A549 (cell line): ENCODE measurements at regions not wholly inside any gene's neighbourhood (a gene's known extent, or its start where the extent isn't known, plus 50 kb on each side); places are given as distances from the start of the nearest gene placed in this dataset.
"Not testable (repeated sequence)": the region's sequence is repeated elsewhere in the genome, so short reads cannot be mapped to it uniquely, and the experiment has no call there.

Experiments used
- ATAC-seq, 2 experiments: fragments of 200-7000 bp in 1 of 2; fragments of >200 bp in 1 of 2; cut with Nextera tagmentation in 1 of 2; cut with Tn5 transposase in 1 of 2; 3 replicates each; pipeline versions ENCODE4 v1.8.0 to v1.9.1; 2018 to 2020; ENCODE audit warnings: mild to moderate bottlenecking in 1 of 2, moderate library complexity in 1 of 2
- CTCF ChIA-PET: fragments of 300-600 bp; sonication (Branson Sonifier 250); formaldehyde crosslinking; extraction: SDS; loops from one replicate; lab custom pipeline; 2021; ENCODE audit warnings: antibody characterized with exemption, inconsistent platforms; lab: Yijun Ruan, JAX
- POLR2A ChIA-PET: fragments of 350-600 bp; formaldehyde crosslinking; extraction: SDS; loops from one replicate; lab custom pipeline; 2021; ENCODE audit warnings: antibody characterized with exemption, inconsistent platforms; lab: Yijun Ruan, JAX
- DNase-seq, 2 experiments: peaks; one replicate each; pipeline versions ENCODE4 v3.0.0 to v3.0.0-alpha.2; 2011 to 2016; ENCODE audit warnings: low read depth in 1 of 2, low spot score in 1 of 2
- FAIRE-seq: peaks from 2 replicates; lab custom pipeline; 2011; peaks lifted over from hg19 to GRCh38; lab: Jason Lieb, UNC
- H3K27ac ChIP-seq, 2 experiments: fragments of >200 bp; sonication (Bioruptor Twin); formaldehyde crosslinking; 3 replicates each; pipeline ENCODE4 v1.5.1; 2016 to 2017
- H3K4me1 ChIP-seq: fragments of >200 bp; sonication (Bioruptor Twin); formaldehyde crosslinking; 3 replicates; pipeline ENCODE4 v1.6.1; 2016
- H3K4me2 ChIP-seq: fragments of >200 bp; sonication (Bioruptor Twin); formaldehyde crosslinking; 3 replicates; pipeline ENCODE4 v1.6.1; 2016
- H3K4me3 ChIP-seq: fragments of >200 bp; sonication (Bioruptor Twin); formaldehyde crosslinking; 3 replicates; pipeline ENCODE4 v1.5.1; 2016
- H3K9me3 ChIP-seq: fragments of >200 bp; sonication (Bioruptor Twin); formaldehyde crosslinking; 3 replicates; pipeline ENCODE4 v1.6.1; 2016
- CBX8 ChIP-seq: fragments of 200-600 bp; sonication (generic); IDR thresholded peaks from 2 replicates; pipeline ENCODE4 v1.6.1; 2016
- CEBPB ChIP-seq, 2 experiments: fragments of >200 bp in 1 of 2; sonication (Bioruptor Twin) in 1 of 2; formaldehyde crosslinking in 1 of 2; IDR thresholded peaks; 2 replicates each; pipeline ENCODE4 v1.6.1; 2012 to 2016
- EHMT2 ChIP-seq: fragments of 200-600 bp; sonication (generic); IDR thresholded peaks from 2 replicates; pipeline ENCODE4 v1.6.1; 2016; ENCODE audit warnings: antibody characterized with exemption, low read depth, mild to moderate bottlenecking, moderate library complexity
- ESRRA ChIP-seq: fragments of 150-350 bp; IDR thresholded peaks from 2 replicates; pipeline ENCODE4 v1.6.1; 2014; ENCODE audit warnings: mild to moderate bottlenecking, low read length, borderline replicate concordance
- FOSB ChIP-seq: fragments of 250-450 bp; sonication (Bioruptor Pico); IDR thresholded peaks from 2 replicates; pipeline ENCODE4 v1.5.0; 2020; ENCODE audit warnings: mild to moderate bottlenecking, moderate library complexity
- FOSL2 ChIP-seq, 2 experiments: fragments of 450-650 bp in 1 of 2; fragments of >200 bp in 1 of 2; sonication (Bioruptor Twin) in 1 of 2; formaldehyde crosslinking; IDR thresholded peaks; 2 replicates each; pipeline versions ENCODE4 v1.5.0 to v1.6.1; 2016 to 2020; ENCODE audit warnings: mild to moderate bottlenecking in 1 of 2, moderate library complexity in 1 of 2
- JUN ChIP-seq, 2 experiments: fragments of >200 bp; sonication (Bioruptor Twin); formaldehyde crosslinking; IDR thresholded peaks; 2 replicates in 1 of 2; 3 replicates in 1 of 2; pipeline ENCODE4 v1.6.1; 2016 to 2017
- MAZ ChIP-seq: fragments of 150-350 bp; IDR thresholded peaks from 2 replicates; pipeline ENCODE4 v1.6.1; 2014; ENCODE audit warnings: antibody characterized with exemption, low read depth, low read length, borderline replicate concordance
- PBX3 ChIP-seq: IDR thresholded peaks from 2 replicates; pipeline ENCODE4 v1.6.1; 2012
- PHF8 ChIP-seq: fragments of 200-600 bp; sonication (generic); IDR thresholded peaks from 2 replicates; pipeline ENCODE4 v1.6.1; 2016; ENCODE audit warnings: low read depth, mild to moderate bottlenecking, antibody characterized with exemption, moderate library complexity, borderline replicate concordance
- SMC3 ChIP-seq: fragments of >200 bp; sonication (Bioruptor Twin); formaldehyde crosslinking; IDR thresholded peaks from 3 replicates; pipeline ENCODE4 v1.6.1; 2018; ENCODE audit warnings: inconsistent platforms
- SREBF2 ChIP-seq: fragments of 450-650 bp; IDR thresholded peaks from 2 replicates; pipeline ENCODE4 v1.6.1; 2014; ENCODE audit warnings: mild to moderate bottlenecking, moderate library complexity
- USF2 ChIP-seq: fragments of 450-650 bp; IDR thresholded peaks from 2 replicates; pipeline ENCODE4 v1.6.1; 2014; ENCODE audit warnings: antibody characterized with exemption
- ZFP36 ChIP-seq: fragments of 450-650 bp; IDR thresholded peaks from 2 replicates; pipeline ENCODE4 v1.6.1; 2014; ENCODE audit warnings: borderline replicate concordance; ENCODE audit not compliant: partially characterized antibody
- WGBS: methylation state at CpG from one replicate; pipeline ENCODE4 v1.1.6; 2017; ENCODE audit errors: missing lambda C conversion rate; 5-methylcytosine and 5-hydroxymethylcytosine counted together

GRCh38 chr11:34784318-34784841, 131.8 kb downstream of the APIP start:
- TF ChIP-seq EHMT2: no peak
- no peak for TF ChIP-seq MAZ
- no peak for TF ChIP-seq PHF8
- no peak for DNase-seq
- Histone ChIP-seq H3K9me3 (no peaks in the 10 kb centered on the region), H3K4me3 (no peak overlapping the region), H3K4me2 (no peak overlapping the region), H3K27ac (peak overlapping the region in 1 of 2 experiments; percentile 13; a peak in 2 of 6 replicates), H3K4me1 (peaks cover 12% of the 10 kb centered on the region; the same call in 2 of the 3 replicates)
- POLR2A ChIA-PET: no interaction called here
- CTCF ChIA-PET: interaction anchor here (0.6 kb wide), 1 partner anchor 184 kb away, joined by 3 read pairs; no protein-coding TSS in a partner anchor
- no peak for ATAC-seq
- WGBS: 31% methylated on average over 2 of the region's 2 CpGs
- FAIRE-seq: peak; percentile 78

GRCh38 chr11:34783816-34784317, 132.3 kb downstream of the APIP start:
- Histone ChIP-seq H3K9me3 (no peaks in the 10 kb centered on the region), H3K27ac (peak overlapping the region in 1 of 2 experiments; percentile 13; a peak in 2 of 6 replicates), H3K4me3 (no peak overlapping the region), H3K4me2 (no peak overlapping the region), H3K4me1 (peaks cover 12% of the 10 kb centered on the region; the same call in 2 of the 3 replicates)
- ATAC-seq (peak in 1 of 2 experiments; percentile 33; a peak in 1 of 6 replicates), DNase-seq (peak in 1 of 2 experiments; percentile 39), FAIRE-seq (no peak)
- ChIA-PET POLR2A (no interaction called here), CTCF (no interaction called here)
- no peak for TF ChIP-seq ESRRA
- 71% methylated on average over 3 of the region's 3 CpGs for WGBS

- H3K4me2 ChIP-seq, H3K4me1 ChIP-seq, DNase-seq, FAIRE-seq, ATAC-seq, POLR2A ChIA-PET, H3K4me3 ChIP-seq, H3K9me3 ChIP-seq, H3K27ac ChIP-seq: not testable (repeated sequence)
- CTCF ChIA-PET: interaction anchor here (0.7 kb wide), 1 partner anchor 1301 kb away, joined by 4 read pairs; no protein-coding TSS in a partner anchor
These were observed 134.4 kb downstream of the APIP start for GRCh38 chr11:34781826-34782225.

GRCh38 chr11:34775417-34775888, 140.7 kb downstream of the APIP start:
- 0 out of 6 replicates have a peak overlapping the region, but pooled peaks of 1 of the 2 experiments have one; percentile 22 for H3K27ac ChIP-seq
- no peak overlapping the region for H3K4me3 ChIP-seq
- no peak overlapping the region for H3K4me2 ChIP-seq
- ATAC-seq: no peak
- FAIRE-seq: no peak
- POLR2A ChIA-PET: no interaction called here
- 77% methylated on average over 4 of the region's 4 CpGs for WGBS
- no peak for DNase-seq
- no peaks in the 10 kb centered on the region for H3K9me3 ChIP-seq
- H3K4me1 ChIP-seq: no peaks in the 10 kb centered on the region
- TF ChIP-seq ZFP36 (no peak), SMC3 (no peak), SREBF2 (no peak), FOSB (no peak), USF2 (no peak), FOSL2 (IDR thresholded peaks at IDR 0.05) (no peak), FOSL2 (CRISPR knock-in tag; IDR thresholded peaks at IDR 0.05) (no peak), JUN (IDR thresholded peaks at IDR 0.05) (no peak), CBX8 (no peak), CEBPB (IDR thresholded peaks at IDR 0.05) (no peak), PBX3 (no peak)
- TF ChIP-seq, all 56 proteins: peak for 0
- CTCF ChIA-PET: interaction anchor here (1.6 kb wide), 1 partner anchor 15 kb away, joined by 3 read pairs; no protein-coding TSS in a partner anchor
